A673 (cell line): ENCODE measurements at regions not wholly inside any gene's neighbourhood (a gene's known extent, or its start where the extent isn't known, plus 50 kb on each side); places are given as distances from the start of the nearest gene placed in this dataset.

Experiments used
- BruUV-seq: library from RNA; stranded (reverse); fragments of 400-500 nt; replicated peaks from 2 replicates; lab custom pipeline; 2021; lab: Mats Ljungman, UMichigan
- CTCF ChIA-PET: fragments of 300-600 bp; sonication (Branson Sonifier 250); formaldehyde crosslinking; loops from one replicate; lab custom pipeline; 2022; ENCODE audit warnings: antibody characterized with exemption; lab: Charles Lee
- POLR2A ChIA-PET: fragments of 300-600 bp; sonication (Branson Sonifier 250); formaldehyde crosslinking; loops from one replicate; lab custom pipeline; 2022; ENCODE audit warnings: antibody characterized with exemption; ENCODE audit not compliant: low non-redundant PET; lab: Charles Lee
- DNase-seq: peaks from one replicate; pipeline ENCODE4 v3.0.0-alpha.2; 2015; ENCODE audit warnings: low spot score
- H3K27ac ChIP-seq: fragments of 200-600 bp; sonication (generic); 2 replicates; pipeline ENCODE4 v1.5.1; 2016; ENCODE audit warnings: mixed run types, low read depth, mild to moderate bottlenecking, mixed read lengths, antibody characterized with exemption, low read length; ENCODE audit not compliant: poor library complexity, severe bottlenecking
- H3K27me3 ChIP-seq: fragments of 200-600 bp; sonication (generic); replicated peaks from 2 replicates; pipeline ENCODE4 v1.6.1; 2017; ENCODE audit warnings: mixed run types, low read depth, mild to moderate bottlenecking, mixed read lengths, antibody characterized with exemption, low read length; ENCODE audit not compliant: insufficient read depth, poor library complexity
- H3K36me3 ChIP-seq: fragments of 200-600 bp; sonication (generic); 2 replicates; pipeline ENCODE4 v1.6.1; 2016; ENCODE audit warnings: mixed run types, mild to moderate bottlenecking, mixed read lengths, antibody characterized with exemption, low read length; ENCODE audit not compliant: insufficient read depth, poor library complexity, severe bottlenecking
- H3K4me1 ChIP-seq: fragments of 200-600 bp; sonication (generic); 2 replicates; pipeline ENCODE4 v1.6.1; 2017; ENCODE audit warnings: mixed run types, mild to moderate bottlenecking, mixed read lengths, antibody characterized with exemption, low read length; ENCODE audit not compliant: insufficient read depth, poor library complexity, severe bottlenecking
- H3K4me3 ChIP-seq: fragments of 200-600 bp; sonication (generic); 2 replicates; pipeline ENCODE4 v1.5.1; 2016; ENCODE audit warnings: low read depth, mixed run types, mild to moderate bottlenecking, mixed read lengths, low read length; ENCODE audit not compliant: poor library complexity, severe bottlenecking
- H3K9me3 ChIP-seq: fragments of 200-600 bp; sonication (generic); 2 replicates; pipeline ENCODE4 v1.6.1; 2016; ENCODE audit warnings: mixed run types, low read depth, mild to moderate bottlenecking, mixed read lengths, antibody characterized with exemption, low read length; ENCODE audit not compliant: poor library complexity, severe bottlenecking
- CTCF ChIP-seq: fragments of 300-800, 200-600 bp; sonication (generic); conservative IDR thresholded peaks from 2 replicates; pipeline ENCODE4 v1.5.1; 2017; ENCODE audit warnings: low read depth, mild to moderate bottlenecking, antibody characterized with exemption, low read length, moderate library complexity, mixed read lengths
- EZH2 ChIP-seq: fragments of 200-600 bp; sonication (generic); IDR thresholded peaks from 2 replicates; pipeline ENCODE4 v1.6.1; 2017; ENCODE audit warnings: borderline replicate concordance, low read depth, mild to moderate bottlenecking, mixed read lengths, antibody characterized with exemption, low read length; ENCODE audit not compliant: poor library complexity, severe bottlenecking
- intact Hi-C: fragments of 100-400 bp; cut with micrococcal nuclease; formaldehyde crosslinking; loops from one replicate; pipeline ENCODE4 v1.10.0; 2022; ENCODE audit not compliant: unreplicated experiment

- no peaks in the 10 kb centered on the region for H3K4me1 ChIP-seq
- no peaks in the 10 kb centered on the region for H3K36me3 ChIP-seq
- H3K27ac ChIP-seq = no peak overlapping the region
- ChIA-PET POLR2A (no interaction called here), CTCF (no interaction called here)
- intact Hi-C loops = no loop called here
- no peak for TF ChIP-seq CTCF
- no peak for TF ChIP-seq EZH2
- no TSS peak for BruUV-seq
- peaks cover 74% of the 10 kb centered on the region for H3K27me3 ChIP-seq
- DNase-seq = no peak
- H3K9me3 ChIP-seq = no peaks in the 10 kb centered on the region
- no peak overlapping the region for H3K4me3 ChIP-seq
Measured at GRCh38 chr10:120742373-120742772, 108.8 kb upstream of the WDR11 start.

- Histone ChIP-seq H3K9me3 (no peaks in the 10 kb centered on the region), H3K27me3 (peaks cover 75% of the 10 kb centered on the region), H3K27ac (no peak overlapping the region), H3K4me3 (no peak overlapping the region), H3K36me3 (no peaks in the 10 kb centered on the region), H3K4me1 (no peaks in the 10 kb centered on the region)
- no peak for TF ChIP-seq EZH2
- no peak for TF ChIP-seq CTCF
- POLR2A ChIA-PET = no interaction called here
- no peak for DNase-seq
- no TSS peak for BruUV-seq
- CTCF ChIA-PET = no interaction called here
- intact Hi-C loops = no loop called here
Measured at GRCh38 chr10:120744040-120744439, 107.1 kb upstream of the WDR11 start.

GRCh38 chr10:120746001-120746777 lies 105.0 kb upstream of the WDR11 start:
- intact Hi-C loops = no loop called here
- CTCF ChIA-PET = no interaction called here

More at GRCh38 chr10:120746001-120746777, 105.0 kb upstream of the WDR11 start:
- Histone ChIP-seq H3K27ac (no peak overlapping the region), H3K36me3 (no peaks in the 10 kb centered on the region), H3K4me1 (no peaks in the 10 kb centered on the region), H3K4me3 (no peak overlapping the region), H3K9me3 (no peaks in the 10 kb centered on the region), H3K27me3 (peaks cover 70% of the 10 kb centered on the region)
- TF ChIP-seq EZH2 = no peak
- TF ChIP-seq CTCF = no peak
- DNase-seq = no peak
- BruUV-seq = no TSS peak
- POLR2A ChIA-PET = no interaction called here
